Gastrocnemius medialis (tissue), 4 donors: ENCODE measurements at regions not wholly inside any gene's neighbourhood (a gene's known extent, or its start where the extent isn't known, plus 50 kb on each side); places are given as distances from the start of the nearest gene placed in this dataset.

Source experiments
- CTCF ChIP-seq, 5 experiments: fragments of 450-650 bp in 3 of 5; fragments of 200-600 bp in 2 of 5; sonication (generic) in 2 of 5; IDR thresholded peaks in 4 of 5; conservative IDR thresholded peaks in 1 of 5; 1 replicate in 4 of 5; 2 replicates in 1 of 5; pipeline ENCODE4 v1.5.1; 2016 to 2019; ENCODE audit warnings: antibody characterized with exemption in 5 of 5, mild to moderate bottlenecking in 3 of 5, moderate library complexity in 3 of 5
- POLR2A ChIP-seq, 2 donors: fragments of 450-650 bp; IDR thresholded peaks; one replicate each; pipeline ENCODE4 v1.6.1; 2017; ENCODE audit warnings: antibody characterized with exemption in 2 of 2, mild to moderate bottlenecking in 2 of 2, moderate library complexity in 2 of 2

GRCh38 chr13:103866048-103866447 is 799.8 kb upstream of the SLC10A2 start:
- TF ChIP-seq CTCF (IDR thresholded peaks at IDR 0.05 in 4 of 5, conservative IDR thresholded peaks at IDR 0.05 in 1 of 5) (no peak), POLR2A (IDR thresholded peaks at IDR 0.05) (no peak)
